HG03520 (cell line): ENCODE measurements at regions not wholly inside any gene's neighbourhood (a gene's known extent, or its start where the extent isn't known, plus 50 kb on each side); places are given as distances from the start of the nearest gene placed in this dataset.
"Not testable (repeated sequence)": the region's sequence is repeated elsewhere in the genome, so short reads cannot be mapped to it uniquely, and the experiment has no call there.

Experiments used
- ATAC-seq: cut with Tn5 transposase; IDR thresholded peaks from one replicate; pipeline ENCODE4 v1.9.1; 2021; ENCODE audit warnings: mild to moderate bottlenecking, moderate library complexity; ENCODE audit not compliant: unreplicated experiment

- ATAC-seq: no peak
Observed at GRCh38 chr1:234852659-234853058, 242.7 kb upstream of the IRF2BP2 start.

DNA sequence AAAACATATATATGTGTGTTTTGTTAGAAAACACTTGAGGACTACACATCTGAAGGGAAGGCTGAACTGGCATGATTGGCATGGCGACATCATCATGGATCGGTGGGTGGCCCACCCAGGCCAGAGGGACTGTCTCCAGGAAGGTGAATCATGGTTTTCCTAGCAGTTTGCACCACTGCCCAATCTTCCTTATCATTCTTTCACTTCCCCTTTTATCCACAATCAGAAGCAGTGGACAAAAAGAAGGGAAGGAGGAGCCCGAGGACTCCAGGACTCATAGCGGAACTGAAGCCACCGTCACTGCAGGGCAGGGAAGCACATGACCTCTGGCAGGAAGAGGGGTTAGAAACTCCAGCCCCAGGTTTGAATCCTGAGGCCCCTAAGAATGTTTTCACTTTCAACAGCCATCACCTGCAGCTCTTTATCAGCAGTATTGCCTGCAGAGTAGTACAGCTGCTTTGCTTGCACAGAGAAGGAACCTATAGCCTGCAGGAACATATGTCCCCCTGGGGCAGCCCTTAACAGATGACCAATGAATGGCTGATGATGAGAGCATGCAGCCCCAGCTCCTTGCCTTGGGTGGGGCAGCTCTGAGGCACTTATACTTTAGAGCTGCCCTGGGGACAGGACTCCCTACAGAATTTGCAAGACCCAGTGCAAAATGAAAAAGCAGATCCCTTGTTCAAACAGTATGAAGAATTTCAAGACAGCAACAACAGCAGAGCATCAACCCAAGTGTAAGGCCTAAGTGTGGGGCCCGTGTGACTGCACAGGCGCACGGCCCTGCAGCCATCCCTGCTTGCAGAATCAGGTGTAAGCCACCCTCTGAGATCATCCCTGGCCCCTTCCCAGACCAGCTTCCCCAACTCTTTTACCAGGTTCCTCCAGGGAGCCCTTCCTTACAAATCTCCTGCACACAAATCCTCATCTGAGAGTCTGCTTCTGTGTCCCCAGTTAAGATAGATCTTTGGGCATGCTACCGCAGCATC lies 241.8 kb upstream of the IRF2BP2 start:
- ATAC-seq: no peak

DNA sequence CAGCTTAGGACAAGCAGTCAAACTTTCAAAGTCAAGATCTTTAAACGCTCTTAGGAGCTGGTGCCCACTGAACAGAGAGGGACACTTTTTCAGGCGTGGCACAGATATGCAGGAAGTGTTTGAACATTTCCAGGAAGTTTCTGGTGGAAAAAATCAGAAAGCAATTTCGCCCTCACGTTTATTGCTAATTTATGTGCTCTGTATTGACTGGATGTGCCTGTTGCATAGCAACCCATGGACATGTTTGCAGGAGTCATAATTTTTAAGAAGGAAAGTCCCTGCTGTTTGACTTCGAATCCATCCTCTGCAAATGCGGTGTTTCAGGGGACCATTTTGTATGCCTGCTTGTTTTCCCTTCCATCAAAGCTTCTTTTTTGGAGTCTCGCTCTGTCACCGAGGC lies 239.9 kb upstream of the IRF2BP2 start:
- ATAC-seq: no peak

GRCh38 chr1:234848972-234849649 lies 239.1 kb upstream of the IRF2BP2 start:
- ATAC-seq: no peak

- ATAC-seq: not testable (repeated sequence)
Observed at GRCh38 chr1:234846813-234847212, 236.8 kb upstream of the IRF2BP2 start.

DNA sequence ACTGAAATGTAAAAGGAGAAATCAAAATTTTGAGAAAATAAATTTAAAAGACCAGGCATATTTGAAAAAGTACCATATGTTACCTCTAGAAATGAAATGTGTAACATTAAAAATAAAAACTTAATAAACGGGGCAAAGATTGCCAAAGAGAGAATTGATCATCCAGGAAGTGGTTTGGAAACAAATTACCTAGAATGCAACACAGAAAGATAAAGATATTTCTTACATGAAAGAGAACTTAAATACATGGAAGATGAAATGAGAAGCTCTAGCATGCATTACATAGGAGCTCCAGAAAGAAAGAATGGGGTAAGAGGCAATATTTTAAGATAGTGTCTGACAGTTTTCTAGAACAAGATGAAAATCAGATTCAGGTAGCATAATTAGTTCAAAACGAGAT lies 235.9 kb upstream of the IRF2BP2 start:
- no peak for ATAC-seq

DNA sequence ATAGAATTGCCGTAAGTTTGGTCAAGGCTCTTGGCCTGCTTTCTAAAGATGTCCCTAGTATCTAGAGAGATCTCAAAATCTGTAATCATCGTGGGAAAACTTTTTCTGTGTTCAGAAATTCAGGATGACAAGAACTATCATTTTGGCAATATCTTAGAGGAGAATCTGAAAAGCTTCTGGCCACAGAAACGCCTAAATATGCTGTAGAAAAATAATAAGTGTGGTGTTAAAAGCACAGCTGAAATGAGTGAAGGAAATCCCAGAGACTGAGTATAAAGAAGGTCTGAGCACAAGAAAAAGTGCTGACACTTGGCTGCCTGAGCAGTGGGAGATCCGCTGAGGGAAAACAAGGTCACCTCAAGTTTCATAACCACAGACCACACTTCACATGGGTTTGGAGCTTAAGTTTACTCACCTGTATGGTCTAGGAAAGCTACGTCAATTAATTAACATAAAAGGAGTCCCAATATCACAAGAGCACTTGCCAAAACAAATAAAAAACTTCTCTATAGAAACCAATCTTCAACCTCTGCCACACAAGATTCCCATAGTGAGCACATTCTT lies 235.2 kb upstream of the IRF2BP2 start:
- ATAC-seq: no peak

DNA sequence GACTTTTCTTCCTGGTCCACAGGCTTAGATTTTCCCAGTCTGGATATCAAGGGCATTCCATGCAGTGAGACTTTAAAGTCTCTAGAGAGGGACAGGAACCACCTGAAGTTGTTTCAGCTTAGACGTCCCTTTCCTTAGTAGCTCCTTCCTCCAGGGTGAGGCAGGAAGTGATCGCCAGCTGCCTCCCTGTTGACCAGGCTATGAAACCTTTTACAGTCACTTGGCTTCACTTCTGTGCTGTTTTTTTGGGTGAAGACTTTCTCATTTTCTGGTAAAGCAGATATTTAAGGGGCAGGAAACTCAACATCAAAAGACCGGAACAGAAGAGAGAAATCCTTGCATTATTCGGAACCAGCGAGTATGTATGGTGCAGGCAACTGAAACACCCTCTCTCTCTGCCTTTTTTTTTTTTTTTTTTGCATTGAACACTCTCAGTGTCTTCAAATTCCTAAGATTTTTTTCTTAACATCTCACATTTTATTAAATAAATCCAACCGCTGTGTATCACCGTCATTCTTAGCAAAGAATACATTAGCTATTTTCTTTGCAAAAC lies 234.6 kb upstream of the IRF2BP2 start:
- ATAC-seq: no peak

DNA sequence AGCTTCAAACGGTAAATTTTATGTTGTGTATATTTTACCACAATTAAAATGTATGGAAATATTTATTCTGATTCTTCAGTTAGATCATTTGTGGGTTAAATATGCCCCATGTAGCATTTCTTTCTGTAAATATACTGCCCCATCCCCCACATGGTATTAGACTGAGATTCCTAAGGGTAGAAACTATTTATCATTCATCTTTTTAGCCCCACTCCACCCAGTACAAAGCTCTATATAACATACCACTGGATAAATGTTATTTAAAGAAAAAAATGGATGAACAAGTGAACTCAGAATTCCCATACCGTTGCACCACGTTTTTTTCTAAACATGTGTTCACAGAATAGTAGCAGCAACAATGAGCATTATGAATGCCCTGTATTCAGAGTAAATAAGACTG lies 234.0 kb upstream of the IRF2BP2 start:
- no peak for ATAC-seq

DNA sequence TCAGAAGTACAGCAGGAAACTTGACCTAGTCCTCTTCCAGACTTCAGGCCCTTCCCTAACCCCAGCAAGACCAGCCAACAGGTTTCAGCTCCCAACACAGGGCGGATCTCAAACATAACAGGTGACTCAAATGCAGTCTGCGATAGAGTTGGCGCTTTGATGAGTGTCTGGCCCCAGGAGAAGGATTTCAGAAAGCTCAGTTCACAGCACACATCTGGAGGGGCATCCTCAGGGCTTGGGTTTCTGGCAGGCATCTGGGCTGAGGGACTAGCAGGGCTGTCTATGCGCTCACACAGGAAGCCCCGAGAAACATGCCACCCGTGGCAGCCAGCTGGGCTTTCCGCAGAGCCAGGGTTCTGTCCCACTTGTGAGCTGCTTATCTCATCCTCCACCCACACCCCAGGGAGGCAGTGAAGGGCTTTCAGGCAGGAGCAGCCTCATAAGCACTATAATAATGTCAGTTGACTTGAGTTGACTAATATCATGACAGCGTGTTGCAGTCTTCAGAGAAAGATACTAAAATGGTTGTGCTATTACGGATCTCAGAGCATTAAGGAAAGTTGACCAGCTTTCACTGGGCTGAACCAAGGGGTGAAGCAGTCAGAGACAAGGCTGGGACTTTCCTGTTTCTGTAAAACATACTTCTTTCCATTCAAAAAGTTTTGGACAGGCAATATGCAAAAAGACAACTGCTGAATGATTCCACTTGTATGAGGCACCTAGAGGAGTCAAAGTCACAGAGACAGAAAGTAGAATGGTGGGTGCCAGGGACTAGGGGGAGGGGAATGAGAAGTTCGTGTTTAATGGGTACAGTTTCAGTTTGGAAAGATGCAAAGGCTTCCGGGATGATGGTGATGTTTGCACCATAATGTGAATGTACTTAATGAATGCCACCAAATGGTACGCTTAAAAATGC lies 233.0 kb upstream of the IRF2BP2 start:
- peak; percentile 73 for ATAC-seq

DNA sequence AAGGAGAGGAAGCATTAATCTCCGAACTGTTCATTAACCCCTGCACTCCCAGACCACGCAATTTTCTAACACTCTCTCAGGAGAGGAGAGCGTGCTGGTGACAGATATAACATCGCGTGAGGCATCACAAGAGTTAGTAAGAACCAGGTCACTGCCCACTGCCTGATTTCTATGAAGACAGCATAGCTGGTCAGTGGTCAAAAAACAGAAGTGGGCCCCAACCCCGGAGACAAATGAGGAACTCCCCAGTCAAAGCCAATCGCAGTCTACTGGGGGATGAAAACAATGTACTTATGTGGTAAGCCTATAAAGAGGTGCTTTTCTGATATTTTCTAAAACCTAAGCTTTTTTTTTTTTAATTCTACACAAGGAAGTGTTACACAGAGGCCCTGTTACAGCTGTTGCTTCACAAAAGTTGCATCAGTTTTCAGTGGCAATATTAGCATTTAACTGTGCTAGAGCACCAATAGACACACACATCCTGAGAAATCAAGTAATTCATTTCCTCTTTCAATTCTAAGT lies 231.8 kb upstream of the IRF2BP2 start:
- no peak for ATAC-seq

- no peak for ATAC-seq
Observed at GRCh38 chr1:234841281-234841680, 231.3 kb upstream of the IRF2BP2 start.

- ATAC-seq: no peak
Observed at GRCh38 chr1:234840843-234841242, 230.9 kb upstream of the IRF2BP2 start.

GRCh38 chr1:234840253-234840652 lies 230.3 kb upstream of the IRF2BP2 start:
- no peak for ATAC-seq

DNA sequence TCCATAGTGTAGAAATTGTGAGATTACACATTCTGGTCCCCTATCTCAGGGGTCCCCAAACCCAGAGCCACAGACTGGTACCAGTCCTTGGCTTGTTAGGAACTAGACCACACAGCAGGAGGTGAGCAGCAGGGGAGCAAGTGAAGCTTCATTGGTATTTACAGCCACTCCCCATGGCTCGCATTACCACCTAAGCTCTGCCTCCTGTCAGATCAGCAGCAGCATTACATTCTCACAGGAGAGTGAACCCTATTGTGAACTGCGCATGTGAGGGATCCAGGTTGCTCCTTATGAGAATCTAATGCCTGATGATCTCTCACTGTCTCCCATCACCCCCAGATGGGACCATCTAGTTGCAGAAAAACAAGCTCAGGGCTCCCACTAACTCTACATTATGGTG lies 229.7 kb upstream of the IRF2BP2 start:
- ATAC-seq: no peak

- ATAC-seq: no peak
Observed at GRCh38 chr1:234838820-234839219, 228.8 kb upstream of the IRF2BP2 start.

- ATAC-seq: no peak
Observed at GRCh38 chr1:234838182-234838581, 228.2 kb upstream of the IRF2BP2 start.

- ATAC-seq: no peak
Observed at GRCh38 chr1:234837713-234838112, 227.7 kb upstream of the IRF2BP2 start.

GRCh38 chr1:234836776-234837357 lies 226.9 kb upstream of the IRF2BP2 start:
- ATAC-seq: no peak
